NCI-H2081 treated with DMSO at 0.1 percent for 48 hours (cell line): ENCODE measurements at regions not wholly inside any gene's neighbourhood (a gene's known extent, or its start where the extent isn't known, plus 50 kb on each side); places are given as distances from the start of the nearest gene placed in this dataset.

Source experiments
- DNase-seq: peaks from one replicate; lab custom pipeline; 2025; lab: John Stamatoyannopoulos, UW

DNA sequence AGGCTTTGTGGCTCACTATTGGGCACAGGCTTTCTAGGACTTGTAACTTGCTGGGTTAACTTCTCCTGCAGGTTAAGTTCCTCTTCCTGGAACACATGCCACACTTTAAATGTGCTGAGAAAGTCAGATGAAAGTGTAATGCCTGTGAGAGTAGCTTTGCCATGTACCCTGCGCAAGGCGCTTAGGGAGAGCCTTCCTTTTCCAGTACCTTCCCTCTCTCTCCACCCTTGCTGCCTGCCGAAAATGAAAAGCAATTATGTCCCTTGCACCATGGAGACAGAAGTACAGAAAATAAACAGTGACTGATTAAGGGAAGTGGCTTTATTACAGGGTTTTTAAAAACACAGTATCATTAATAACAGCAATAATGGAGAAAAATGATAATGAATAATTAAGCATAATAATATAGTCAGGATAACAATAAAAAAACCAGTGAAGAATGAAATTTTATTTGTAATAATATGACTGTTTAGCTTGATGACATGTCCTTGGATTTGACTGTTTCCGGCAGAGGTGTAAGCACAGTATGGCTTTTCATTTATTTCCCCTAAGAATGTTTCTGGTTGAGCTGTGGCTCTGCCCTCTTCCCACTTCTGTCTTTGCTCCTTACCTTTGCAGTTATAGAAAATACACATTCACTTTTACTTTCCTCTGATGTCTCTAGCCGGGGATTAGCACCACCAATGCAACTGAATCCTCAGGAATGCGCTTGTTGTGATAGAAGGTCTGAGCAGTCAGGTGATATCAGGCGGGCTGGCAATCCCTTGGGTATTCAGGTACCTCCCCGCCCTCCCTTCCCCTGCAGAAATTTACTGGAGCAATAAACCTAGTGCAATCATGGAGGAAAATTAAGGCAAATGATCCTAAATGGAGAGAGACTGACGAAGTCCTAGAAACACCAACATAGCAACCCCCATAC, 472.3 kb upstream of the CITED2 start:
- no peak for DNase-seq

DNA sequence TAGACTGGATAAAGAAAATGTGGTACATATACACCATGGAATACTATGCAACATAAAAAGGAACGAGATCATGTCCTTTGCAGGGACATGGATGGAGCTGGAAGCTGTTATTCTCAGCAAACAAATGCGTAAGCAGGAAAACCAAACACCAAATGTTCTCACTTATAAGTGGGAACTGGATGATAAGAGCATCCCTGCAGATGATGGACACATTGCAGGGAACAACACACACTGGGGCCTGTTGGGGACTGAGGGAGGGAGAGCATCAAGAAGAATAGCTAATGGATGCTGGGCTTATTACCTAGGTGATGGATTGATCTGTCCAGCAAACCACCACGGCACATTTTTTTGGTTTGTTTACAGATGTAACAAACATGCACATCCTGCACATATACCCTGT, 470.5 kb upstream of the CITED2 start:
- DNase-seq = no peak

DNA sequence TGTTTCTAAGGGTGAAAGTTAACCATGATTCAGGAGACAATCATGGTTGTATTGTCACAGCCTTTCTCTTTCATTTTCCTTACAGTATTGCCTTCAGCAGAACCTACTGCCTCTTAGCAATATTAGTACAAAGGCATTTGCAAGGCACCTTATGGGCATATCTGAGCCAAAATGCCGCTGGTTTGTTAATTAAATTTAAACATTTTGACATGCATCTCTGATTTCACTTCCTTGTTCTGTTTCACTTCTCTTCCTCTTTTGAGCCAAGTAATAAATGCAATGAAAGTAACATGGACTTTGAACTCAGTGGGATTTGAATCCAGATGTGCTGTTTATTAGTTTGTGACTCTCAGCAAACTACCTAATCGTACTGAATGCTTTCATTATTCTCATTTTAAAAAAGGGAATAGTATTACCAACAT, 467.4 kb upstream of the CITED2 start:
- DNase-seq = no peak

DNA sequence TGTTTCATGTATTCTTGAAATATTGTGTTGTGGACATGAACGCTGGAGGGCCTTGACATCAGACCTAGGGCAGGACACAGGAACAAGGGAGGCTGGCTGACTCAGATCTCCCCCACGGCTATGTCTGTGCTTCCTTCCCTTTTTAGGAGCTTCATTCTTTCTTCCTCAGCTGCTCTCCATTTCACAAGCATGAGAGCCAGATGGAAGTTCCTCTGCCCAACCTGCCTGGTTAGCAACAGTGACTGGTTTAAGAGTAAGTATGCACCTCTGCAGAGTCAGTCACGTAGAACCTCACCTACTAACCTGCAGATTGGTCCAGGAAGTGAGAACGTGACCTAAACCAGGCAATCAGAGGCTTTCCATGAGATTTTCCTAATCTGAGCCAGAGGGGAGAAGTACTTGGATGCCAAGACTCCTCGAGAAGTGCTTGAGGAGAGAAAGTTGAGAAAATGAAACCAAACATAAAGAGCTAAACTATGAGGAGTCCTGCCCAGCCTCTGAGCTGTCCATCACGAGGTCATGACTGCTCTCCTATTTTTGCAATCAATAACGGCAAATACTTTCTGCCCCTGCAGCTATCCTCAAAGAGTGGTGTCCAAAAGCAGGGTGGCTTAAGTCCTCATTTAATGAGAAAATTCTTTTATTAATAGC, 465.2 kb upstream of the CITED2 start:
- DNase-seq = no peak

DNA sequence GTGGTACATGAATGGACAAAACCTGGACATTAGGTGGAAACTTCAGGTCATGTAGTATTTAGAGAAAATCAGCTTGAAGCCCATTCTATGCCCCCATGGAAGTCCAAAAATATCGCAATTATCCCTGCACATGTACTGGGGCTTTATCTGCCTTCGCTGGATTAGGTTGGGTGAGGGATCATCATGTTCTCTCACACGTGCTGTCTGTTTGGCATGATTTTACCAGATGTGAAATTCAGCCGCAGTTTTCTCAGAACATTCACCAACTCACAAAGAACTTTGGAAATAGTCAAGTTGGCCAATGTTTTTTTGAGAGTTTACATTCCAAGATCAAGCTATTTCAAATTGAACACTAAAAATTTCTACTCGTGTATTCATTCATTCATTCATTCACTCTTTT, 459.8 kb upstream of the CITED2 start:
- no peak for DNase-seq

DNA sequence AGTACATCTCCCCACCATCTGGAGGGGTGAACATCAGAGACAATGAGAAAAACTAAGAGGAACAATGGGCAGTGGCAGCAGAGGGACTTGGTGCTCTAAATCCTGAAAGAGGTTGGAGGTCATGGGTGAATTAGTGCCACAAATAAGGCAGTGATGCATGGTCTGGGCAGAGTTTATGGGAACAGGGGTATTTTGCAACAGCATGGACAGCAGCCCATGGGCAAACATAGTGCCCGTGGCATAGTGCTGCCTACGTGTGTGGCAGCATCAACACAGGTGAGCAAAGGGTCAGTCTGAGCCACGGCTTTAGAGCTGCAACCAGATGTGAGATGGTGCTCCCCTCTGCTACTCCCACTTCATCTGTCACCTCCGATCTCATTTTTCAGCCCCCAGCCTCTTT, 459.1 kb upstream of the CITED2 start:
- DNase-seq = no peak

DNA sequence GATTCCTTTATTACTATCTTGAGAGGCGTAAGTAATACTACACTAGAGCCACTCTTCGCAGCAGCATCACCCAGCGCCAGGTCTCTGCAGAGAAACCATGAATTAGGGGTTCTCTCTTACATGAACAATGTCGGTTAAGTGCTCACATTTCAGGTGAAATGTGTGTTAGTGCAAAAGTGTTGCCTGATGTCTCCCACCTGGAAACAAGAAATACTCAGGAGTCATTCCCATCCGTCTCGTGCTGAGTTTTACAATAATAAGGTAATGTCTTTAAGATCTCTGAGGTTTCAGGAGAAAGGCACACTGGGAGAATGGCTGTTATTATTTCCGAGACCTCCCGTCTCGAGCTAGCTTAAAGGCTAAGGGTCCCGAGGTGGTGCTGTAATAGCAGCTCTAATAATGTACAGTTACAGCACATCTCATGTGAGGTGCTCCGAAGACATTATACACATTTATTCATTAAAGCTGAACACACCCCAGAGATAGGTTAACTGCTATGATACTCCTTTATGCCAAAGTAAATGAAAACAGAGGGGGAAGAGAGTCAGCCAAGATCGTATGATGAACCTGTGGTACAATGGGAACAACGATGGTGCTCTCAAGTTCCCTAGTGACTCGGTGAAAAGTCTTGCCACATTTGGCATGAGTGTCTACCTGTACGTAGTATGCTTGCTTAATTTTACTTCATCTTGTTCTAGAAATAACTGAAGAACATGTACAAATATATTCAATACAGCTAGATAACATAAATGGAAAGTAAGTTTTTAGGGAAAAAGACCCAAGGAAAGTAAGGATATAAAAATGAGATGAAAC, 458.3 kb upstream of the CITED2 start:
- no peak for DNase-seq

DNA sequence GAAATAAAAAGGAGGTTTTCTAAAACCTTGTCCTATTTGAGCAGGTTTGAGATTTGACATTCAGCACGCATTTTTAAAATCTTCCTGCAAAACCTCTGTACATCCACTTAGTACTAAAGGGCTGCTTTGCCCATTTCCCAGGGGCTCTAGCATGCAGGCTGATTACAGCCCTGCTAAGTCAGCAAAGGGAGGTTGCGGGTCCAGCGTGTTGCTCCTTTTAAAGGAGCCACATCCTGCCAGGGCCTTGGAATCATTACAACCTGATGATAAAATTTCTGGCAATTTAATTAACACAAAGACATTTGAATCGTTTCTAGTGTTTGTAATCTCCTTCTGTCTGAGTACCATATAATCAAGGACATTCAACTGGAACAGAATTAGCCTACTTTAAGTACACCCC, 455.1 kb upstream of the CITED2 start:
- DNase-seq = no peak

DNA sequence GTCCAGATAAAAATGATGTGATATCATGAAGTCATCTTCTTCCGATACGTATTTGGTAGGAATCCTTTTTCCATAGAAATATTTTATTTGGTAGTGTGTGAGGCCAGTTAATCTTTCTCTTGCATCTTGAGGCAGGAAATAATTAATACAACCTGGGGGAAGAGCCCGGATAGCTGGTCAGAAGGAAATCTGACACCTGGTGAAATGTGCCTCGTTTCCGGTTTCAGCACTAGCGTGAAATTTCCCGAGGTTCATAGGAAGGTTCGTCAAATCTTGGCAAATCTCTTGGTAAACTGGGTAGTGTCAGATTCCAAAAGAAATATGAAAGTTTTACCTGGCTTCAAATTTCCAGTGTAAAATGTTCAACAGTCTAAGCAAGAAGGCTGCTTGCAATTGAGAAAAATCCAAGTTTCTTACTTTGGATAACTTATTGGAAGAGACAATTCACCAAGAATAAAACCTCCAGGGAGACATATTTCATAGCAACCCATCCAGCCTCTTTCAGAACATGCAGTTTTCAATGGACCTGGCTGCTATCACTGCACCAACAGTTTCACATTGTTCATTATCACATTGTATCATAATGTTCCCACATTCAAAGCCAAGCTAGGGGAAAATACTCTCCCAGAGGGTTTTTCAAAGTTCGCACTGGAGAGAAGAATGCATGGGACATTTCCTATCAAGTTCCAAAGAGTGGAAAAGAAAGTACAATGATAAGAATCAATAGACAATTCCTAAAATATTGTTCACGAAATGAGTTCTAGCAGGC, 454.5 kb upstream of the CITED2 start:
- no peak for DNase-seq

DNA sequence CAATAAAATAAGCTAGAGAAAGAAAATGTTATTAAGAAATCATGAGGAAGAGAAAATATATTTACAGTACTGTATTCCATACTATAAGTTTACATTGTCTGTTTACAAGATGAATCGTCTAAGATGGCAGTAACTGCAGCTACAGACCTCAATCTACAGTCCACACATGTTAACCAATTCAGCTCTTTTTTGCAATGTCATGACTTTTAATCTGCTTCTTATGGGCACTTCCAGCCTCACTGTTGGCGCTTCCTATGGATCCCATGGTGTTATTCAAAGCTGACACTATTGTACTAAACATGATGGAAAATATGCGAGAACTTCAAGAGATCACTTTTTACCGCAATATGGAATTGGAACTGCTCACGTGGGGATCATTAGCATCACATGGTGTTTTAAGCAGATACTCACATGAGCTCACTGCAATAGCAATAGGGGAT, 451.5 kb upstream of the CITED2 start:
- no peak for DNase-seq

DNA sequence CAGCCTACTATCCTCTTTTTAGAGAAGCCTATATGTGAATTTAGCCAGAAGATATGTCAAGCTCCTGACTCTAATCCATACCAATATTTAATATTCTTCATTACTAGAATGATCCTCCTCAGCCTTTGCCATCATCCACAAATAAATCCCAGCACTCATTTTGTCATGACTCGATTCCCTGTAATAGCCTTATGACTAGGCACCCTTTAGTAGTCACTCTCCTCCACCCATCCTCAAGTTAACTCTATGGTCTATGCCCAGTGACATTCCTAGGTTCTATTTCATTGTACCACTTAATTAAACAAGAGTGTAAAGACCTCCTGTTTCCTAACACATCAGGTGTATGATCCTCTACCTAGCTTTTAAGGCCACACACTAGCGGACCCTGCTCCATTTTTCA, 450.4 kb upstream of the CITED2 start:
- no peak for DNase-seq

DNA sequence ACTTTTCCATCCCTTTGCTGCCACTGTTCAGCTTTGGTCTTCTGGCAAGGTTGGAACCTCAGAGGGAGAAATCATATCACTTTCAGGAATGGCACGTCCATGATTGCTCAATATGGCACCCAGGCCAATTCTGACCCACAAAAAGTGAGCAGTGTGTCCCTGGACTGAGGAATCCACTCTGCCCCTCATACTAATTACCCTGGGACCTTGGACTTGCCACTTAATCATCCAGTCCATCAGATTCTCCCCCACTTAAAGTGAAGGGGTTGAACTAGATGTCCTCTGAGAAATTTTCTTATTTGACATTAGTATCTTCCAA, 449.3 kb upstream of the CITED2 start:
- DNase-seq = no peak

DNA sequence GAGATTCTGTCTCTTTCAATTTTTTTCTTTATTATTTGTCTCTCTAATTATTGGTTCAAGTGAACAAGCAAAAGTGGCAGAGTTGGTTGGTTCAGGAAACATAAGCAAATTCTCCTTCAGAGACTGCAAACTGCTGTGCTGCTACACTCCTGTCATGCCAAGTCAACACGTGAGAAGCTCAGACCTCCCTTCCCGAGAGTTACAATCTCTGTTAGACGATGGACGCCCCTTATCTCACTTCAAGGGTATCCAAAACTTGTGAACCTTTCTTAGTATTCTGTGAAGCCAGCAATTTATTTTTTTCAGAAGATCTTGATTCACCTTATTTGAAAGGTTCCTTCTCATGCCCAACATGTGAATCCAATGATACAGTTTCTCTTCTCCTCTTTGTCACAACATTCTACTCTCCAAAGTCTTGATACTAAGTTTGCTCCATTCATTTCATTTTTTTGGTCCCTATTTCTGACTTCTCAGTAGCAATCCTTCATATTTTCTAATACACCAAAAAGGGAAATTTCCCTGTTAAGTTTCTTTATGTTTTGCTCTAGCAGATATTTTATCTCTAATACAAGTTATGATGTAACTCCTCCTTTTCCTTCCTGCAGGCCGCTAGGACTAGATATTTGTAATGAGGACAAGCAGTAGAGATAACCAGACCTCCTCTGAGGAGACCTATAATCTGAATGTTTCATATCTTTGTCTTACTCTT, 448.8 kb upstream of the CITED2 start:
- DNase-seq = no peak

DNA sequence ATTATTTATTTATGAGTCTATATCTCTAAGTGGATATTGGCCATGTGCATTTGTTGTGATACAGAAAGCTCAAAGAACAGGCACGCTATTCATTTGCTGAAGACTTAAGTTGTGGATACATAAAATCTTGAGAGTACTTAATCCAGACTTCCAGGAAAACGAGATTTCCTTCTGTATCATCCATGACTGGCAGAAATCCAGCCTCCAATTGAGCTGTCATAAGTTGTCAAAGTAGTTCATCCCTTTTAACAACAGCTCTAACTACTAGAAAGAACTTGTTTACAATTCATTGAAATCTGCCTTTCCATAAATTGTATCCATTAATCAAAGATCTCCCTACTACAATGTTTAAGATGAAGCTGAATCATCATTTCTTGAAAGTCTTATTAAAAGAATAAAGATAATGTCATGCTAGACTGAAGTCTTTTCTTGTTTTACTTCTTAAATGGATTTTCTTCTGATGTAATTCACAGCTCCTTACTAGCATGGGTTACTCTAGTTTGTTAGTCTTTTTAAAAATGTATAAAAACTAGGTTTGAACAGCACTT, 447.3 kb upstream of the CITED2 start:
- DNase-seq = no peak

DNA sequence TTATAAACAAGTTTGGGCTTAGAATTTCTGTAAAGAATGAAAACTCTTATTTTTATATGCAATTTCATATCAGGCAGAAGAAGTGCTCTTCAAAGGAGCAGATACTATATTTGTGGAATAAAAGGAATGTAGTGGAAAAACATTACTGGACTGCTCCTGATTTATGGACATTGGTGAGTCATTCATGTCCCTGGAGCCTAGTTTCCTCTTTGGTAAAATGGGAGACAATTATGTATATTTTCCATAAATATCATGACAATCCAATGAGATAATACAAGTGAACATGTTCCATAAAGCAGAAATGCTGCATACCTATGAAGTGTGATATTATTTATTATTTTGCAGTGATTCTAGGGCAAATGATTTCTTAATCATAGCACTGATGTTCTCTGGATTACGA, 445.8 kb upstream of the CITED2 start:
- DNase-seq = no peak

DNA sequence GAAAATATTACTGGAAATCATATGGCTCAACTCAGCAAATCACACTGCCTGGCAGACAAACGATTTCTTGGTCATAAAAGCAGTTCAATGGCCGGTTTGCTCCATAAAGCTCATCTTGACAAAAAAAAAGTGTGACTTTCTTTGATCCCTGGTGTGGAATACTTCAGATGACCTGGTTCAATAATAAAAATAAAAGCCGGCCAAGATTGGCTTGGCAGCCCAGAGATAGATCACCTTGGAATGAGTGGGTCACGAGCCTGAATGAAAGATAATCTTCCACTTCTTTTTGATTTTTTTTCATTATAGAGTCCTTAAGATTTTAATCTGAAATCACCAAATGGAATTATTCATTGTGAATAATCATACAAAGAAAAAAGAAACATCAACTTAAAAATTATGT, 445.3 kb upstream of the CITED2 start:
- DNase-seq = no peak

DNA sequence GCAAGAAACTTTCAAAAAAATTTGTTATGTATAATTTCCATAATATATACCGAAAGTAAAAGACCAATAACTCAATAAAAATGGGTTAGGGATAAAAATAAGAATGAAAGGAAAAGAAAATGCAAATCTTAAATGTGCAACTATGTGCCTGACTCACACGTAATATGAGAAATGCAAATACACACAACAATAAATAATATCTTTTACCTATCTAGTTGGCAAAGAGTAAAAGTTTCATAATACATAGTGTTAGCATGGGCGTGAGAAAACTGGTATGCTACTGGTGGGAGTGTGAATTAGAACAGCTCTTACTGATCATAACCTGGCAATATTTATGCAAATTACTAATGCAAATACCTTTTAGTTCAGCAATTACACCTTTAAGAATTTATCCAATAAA, 438.5 kb upstream of the CITED2 start:
- no peak for DNase-seq

DNA sequence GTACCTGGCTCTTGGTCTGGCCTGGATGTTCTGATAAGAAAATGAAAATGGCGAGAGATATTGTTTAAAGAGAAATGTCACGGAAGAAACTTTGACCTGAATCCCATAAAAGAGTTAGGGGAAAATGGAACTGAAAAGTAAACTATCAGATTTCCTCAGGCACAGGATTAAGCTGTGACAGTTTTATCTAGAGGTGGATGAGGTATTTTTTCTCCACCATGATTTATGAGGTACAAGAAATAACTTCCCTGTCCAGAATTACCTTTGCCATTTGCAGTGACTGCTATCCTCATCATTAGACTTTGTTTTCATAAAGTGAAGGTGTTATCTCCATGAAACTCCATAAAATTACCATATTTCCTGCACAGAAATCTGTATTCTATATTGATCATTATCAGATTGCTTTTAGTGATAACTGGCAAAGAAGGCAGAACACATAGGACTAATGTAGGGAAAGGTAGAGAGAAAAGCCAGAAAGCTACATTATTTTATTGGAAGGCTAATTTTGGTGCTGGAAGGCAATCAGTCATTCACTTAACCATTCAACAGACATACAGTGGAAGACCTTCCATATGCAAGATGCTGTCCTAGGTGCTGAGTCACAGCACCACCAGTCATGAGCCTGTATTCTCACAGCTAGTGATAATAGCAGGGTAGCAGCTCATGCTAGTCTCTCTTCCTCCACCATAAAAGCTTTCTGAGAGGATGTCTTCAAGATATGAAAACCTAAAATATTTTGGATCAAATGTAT, 427.3 kb upstream of the CITED2 start:
- no peak for DNase-seq

DNA sequence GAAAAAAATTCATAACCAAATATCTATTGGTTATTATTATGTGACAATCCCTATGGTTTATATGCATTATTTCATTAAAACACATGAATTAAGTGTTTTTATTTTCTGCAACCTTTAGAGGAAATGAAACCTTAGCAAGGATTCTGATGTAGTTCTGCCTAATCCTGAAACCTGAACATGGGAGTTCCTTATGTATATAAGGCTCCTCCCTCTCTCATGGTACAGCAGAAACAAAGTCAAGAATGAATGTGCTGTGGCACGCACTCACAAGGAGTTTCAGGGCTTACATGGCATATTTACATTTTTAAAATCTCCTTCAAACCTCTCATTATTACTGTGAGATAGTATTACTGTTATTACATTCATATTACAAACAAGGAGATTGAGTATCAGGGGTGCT, 426.4 kb upstream of the CITED2 start:
- no peak for DNase-seq

DNA sequence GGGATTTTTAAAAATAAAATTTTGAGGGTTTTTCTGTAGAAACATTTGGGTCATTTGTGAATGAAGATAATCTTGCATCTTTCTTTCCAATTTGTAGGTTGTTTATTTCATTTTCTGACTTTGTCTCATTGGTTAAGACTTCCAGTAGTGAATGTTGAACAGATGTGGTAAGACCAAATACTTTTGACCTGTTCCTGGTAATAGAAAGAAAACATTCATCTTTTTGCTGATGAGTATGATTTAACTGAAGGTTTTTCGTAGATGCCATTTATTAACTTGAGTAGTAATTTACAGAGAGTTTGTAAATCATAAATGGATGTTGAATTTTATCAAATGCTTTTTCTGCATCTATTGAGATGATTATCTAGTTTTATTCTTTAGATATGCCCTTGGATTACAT, 416.1 kb upstream of the CITED2 start:
- no peak for DNase-seq
